Limb (tissue), 2 donors: ENCODE measurements at regions not wholly inside any gene's neighbourhood (a gene's known extent, or its start where the extent isn't known, plus 50 kb on each side); places are given as distances from the start of the nearest gene placed in this dataset.

Source experiments
- DNase-seq, 2 donors: peaks; one replicate each; pipeline ENCODE4 v3.0.0-alpha.2; 2016; ENCODE audit errors: extremely low spot score in 2 of 2

DNA sequence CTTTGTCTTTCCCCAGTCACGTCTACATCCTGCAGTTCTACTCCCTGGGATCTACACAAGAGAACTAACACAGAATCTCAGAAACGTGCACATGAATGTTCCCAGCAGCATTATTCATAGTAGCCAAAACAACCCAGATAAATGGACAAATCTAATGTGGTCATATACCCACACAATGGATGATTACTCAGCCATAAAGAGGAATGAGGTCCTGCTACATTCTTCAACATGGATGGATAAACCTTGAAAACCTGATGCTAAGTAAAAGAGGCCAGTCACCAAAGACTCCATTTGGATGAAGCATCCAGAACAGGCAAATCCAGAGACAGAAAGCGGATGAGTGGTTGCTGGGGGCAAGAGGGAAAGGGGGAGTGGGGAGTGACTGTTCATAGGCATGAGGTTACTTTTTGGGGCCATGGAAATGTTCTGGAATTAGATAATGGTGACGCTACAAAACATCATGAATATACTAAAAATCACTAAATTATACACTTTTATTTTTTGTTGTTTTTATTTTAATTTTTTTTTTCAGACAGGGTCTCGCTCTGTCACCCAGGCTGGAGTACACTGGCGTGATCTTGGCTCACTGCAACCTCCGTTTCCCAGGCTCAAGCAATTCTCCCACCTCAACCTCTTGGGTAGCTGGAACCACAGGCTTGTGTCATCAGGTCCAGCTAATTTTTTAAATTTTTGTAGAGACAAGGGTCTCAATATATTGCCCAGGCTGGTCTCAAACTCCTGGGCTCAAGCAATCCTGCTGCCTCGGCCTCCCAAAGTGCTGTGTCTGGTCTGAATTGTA, 50.8 kb upstream of the DSN1 start:
- DNase-seq: no peak

DNA sequence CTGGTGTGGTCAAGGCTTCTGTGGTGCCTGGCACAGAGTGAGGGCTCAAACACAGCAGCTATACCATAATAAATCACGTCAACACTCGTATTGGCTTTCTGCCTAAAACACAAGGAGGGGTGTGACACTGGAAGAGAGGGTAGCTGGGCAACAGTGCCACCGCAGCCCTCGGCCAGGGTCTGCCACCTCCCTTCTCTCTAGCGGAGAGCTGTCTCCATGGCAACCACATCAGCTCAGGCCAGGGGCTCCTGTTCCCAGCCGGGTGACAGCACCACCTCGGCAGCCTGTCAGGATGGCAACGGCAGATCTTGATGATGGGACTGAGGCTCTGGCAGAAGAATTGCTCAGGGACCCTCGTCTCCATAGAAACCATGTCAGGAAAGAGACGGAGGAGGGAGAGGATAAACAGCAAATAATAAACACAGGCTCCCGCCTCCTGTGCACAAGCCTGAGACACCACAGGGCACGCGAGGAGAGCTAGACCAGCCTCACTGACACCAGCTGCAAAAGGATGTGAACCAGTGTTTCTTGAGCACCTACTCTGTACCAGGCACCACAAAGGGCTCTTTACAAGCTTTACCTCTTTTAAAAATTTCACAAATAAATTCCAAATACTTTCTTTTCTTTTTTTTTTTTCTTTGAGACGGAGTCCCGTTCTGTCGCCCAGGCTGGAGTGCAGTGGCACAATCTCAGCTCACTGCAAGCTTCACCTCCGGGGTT, 50.4 kb upstream of the TLDC2 start:
- peak in 1 of 2 donors; percentile 56 for DNase-seq
